GM19025 (cell line): ENCODE measurements at regions not wholly inside any gene's neighbourhood (a gene's known extent, or its start where the extent isn't known, plus 50 kb on each side); places are given as distances from the start of the nearest gene placed in this dataset.
"Not testable (repeated sequence)": the region's sequence is repeated elsewhere in the genome, so short reads cannot be mapped to it uniquely, and the experiment has no call there.

ENCODE experiments used
- ATAC-seq: cut with Tn5 transposase; IDR thresholded peaks from one replicate; pipeline ENCODE4 v1.9.1; 2021; ENCODE audit warnings: mild to moderate bottlenecking, low read depth, moderate library complexity; ENCODE audit not compliant: unreplicated experiment

DNA sequence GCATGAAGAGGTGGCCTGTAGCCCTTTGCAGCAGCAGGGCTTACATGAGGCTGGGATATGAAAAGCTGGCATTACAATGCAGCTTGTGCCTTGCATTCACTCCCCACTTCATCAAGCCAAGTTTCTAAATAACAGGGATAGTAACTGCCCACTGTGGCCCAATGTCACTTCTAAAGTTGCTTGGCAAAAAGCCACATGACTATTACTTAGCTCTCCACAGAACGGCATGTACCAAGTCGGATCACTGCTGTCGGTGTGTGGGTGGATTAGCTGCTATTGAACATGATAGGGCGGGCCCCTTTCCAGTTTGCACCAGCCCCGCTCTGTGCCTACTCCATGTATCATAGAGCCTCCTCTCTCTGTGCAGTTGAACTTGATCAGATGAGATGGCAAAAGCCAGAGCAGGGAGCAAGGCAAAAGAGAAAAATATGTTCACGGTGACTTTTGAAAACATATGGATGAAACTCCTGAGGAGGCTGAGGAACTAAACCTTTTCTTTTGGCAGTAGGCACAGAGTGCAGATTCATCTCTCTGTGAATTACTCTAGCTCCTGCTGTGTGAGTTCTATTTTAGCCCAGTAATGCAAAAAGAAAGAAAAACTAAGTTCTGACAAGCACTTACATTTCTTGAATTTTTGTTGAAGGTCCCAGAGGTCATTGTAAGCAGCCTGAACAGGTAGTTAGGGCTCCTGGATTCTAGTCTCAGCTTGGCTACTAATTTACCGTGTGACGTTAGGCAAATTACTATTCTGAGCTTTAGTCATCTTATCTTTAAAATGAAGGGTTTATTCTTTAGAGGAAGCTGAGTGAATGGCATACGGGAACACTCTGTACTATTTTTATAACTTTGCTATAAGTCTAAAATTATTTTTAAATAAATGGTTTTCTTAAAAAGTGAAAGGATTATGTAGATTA is 125.6 kb upstream of the NBPF9 start:
- not testable (repeated sequence) for ATAC-seq

DNA sequence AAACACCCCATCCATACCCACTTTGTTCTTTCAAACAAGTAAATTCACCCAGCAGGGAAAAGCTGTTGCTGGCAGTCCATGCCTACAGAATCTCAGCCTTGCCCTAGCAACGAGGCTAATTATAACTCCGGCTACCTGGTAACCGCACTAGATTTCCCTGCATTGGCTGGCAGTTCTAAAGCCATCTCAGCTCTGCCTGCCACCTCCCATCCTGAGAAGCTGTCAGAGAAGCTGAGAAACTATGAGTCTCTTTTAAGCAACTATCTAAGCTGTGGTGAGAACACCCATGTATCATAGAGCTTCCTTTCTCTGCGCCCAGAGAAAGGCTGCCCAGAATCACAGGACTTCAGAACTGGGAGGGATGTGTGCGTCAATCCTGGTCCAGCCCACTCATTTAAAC is 126.5 kb upstream of the NBPF9 start:
- not testable (repeated sequence) for ATAC-seq

DNA sequence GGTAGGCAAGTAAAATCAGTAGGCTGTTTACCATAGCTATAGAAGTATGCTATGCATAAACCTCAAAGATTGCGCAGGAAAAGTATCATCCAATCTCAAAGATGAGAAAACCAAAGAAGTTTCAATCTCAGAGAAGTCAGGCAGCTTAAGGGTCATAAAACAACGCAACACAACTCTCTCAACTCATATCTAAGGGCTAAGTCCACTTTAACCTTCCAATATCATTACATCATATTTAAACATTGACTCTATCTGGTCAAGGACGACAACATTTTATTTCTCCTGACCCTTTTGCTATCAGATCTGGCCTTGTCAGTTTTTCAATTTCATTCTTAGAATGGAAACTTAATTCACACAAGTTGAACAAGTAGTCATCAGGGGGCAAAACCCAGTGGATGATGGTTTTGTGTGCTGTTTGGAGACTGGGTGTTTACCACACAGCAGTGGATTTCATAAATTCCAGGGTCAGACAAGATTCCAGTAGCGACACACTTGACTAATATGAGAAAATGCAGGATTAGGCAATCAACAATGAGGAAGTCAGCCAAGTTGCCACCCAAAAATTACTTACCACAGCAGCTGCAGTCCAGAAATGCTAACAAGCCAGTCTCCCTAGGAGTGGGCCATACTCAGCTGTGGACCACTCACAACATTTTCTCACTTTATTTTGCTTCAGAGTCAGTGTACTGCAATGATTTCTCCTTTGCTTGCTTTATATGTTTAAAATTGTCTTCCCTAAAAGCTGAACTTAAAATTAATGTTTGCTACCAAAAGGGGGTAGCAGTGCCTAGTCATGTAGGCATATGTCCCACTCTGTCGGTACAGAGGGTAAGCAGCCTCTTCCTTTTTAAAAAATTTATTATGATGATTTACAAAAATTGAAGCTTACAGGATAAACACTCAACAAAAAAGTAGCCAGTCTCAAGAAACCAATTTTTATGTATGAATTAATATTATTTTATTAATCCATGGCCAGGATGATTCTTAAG is 131.9 kb upstream of the NBPF9 start:
- not testable (repeated sequence) for ATAC-seq

DNA sequence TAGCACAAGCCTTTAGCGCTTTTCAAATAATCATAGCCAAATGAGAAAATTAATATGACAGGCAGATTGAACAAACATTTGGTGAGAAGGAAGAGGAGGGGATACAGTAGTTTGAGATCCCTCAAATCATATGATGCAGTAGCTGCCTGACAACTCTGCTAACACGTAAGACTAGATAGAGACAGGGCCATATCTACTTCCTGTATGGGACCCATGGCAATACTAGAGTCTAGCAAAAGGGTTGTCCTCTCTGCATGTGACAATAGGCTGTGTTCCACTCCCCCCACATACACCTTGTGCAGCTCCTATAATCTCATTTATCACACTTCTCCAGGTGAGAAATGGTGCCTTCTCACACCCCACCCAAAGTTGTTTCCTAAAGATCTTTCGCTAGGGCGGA is 134.2 kb upstream of the NBPF9 start:
- ATAC-seq, result not testable (repeated sequence)

DNA sequence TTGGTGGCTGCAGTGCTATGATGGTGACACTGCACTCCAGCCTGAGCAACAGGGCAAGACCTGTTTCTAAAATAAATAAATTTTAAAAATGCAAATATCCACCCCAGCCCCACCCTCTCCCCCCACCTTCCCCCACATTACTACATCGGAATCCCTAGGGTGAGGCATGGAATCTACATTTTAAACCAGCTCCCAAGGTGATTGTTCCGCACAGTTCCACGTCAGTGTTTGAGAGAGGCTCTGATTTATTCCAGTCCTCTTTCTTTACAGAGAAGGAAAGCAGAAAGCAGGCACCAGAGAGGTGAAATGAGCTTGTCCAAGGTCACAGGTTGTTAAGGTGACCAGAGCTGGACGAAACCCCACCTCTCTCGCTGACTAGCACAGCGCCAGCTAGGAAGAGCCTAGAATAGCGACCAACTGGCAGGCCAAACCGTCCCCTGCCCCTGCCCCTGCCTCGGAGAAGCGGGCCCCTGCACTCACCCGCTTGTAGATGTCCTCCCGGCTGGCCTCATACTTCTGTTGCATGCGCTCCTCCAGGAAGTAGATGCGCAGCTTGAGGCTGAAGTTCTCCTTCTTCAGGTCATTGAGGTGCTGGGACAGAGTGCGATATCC is 136.7 kb upstream of the NBPF9 start:
- not testable (repeated sequence) for ATAC-seq

DNA sequence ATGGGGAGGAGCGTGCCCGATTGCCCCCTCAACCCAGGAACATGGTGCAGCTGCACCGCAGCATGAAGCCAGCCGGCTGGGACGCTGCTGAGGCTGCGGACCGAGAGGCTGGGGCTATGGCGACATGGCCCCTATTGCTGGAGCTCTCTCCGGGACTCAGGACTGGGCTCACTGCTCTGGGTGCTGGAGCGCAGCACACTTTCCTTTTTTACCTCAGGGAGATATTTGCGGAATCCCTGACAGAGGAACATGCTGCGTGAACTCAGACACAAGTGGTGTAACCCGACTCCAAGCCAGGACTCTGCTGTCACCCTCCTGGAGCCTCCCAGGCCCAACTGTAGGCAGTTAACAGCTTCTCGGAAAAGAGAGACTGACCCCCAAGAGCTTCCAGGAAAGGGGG is 137.2 kb upstream of the NBPF9 start:
- ATAC-seq, result not testable (repeated sequence)

DNA sequence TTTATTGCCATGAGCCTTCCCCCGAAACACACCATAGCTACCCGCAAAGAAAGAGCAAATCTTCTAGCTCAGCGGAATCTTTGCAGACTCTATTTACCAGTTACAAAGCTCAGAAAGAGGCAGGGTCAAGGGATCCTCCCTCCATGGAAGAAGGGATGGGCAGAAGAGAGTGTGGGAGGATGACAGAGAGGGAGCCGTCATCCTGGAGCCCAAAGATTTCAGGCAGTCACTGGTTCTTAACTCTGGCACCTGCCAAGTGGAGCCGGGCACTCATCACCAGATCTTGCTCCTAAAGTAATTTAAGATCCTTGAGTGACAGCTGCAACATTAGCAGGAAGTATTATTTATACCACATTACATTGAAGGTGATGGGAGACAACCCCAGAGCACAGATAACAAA is 137.9 kb upstream of the NBPF9 start:
- ATAC-seq, result not testable (repeated sequence)

DNA sequence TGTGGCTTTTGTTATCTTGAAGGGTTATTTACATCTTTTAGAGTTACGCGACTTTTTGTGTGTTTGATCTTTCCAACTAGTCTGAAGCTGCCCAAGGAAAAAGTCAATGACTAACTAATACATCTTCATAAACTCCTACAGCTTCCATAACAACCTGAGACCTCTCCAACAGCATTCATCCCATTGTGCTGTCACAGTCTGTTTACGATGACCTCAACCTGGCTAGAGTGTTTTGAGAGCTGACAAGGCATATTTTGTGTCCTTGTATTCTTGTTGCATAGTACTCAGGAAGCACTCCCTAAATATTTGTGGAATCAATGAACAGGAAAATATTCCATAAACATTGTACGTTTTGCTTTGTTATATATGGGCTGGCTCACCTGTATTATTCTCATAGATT is 140.2 kb upstream of the NBPF9 start:
- ATAC-seq, result not testable (repeated sequence)

DNA sequence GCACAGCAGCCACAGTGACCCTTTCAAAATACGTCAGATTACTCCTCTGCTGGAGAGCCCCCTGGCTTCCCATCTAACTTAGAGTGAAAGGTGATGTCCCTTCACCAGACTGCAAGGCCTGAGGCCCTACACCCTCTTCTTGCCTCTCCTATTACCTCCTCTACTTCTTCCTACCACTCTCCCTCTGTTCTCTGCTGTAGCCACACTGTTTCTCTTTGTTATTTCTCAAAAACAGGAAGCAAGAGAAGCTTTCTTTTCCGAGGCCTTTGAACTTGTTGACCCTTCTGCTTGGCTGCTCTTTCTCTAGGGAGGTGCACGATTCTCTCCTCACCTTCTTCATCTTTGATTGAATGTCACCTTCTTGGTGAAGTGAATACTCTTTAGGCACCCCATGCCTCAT is 141.3 kb upstream of the NBPF9 start:
- ATAC-seq, result not testable (repeated sequence)

DNA sequence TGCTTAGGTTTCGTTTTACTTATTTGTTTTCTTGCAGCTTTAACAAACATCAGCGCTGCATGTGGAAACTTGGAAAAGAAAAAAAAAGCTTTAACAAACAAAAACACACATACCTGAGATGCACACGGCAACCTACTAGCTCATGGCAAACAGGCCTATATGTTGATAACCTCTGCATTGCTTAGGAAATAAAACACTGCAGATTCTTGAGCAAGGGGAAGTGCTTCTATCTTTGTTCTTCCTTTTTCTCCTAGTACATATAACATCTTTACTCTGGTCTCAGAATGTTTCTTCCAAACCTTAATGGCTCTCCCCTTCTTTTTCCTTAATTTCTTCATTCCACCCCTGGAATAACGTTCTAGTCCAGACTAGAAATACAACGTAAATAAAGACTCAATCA is 142.9 kb upstream of the NBPF9 start:
- not testable (repeated sequence) for ATAC-seq

DNA sequence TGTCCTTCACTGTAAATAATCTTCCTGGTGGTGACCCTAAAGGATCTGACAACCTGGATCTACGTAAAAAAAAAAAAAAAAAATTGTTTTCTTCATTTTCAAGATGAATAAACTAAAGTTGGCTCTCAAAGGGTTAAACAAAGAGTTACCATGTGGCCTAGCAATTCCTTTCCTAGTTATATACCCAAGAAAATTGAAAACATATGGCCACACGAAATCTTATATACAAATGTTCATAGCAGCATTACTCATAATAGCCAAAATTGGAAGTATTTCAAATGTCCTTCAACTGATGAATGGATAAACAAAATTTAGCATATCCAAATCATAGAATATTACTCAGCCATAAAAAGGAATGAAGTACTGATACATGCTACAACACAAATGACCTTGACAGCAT is 145.3 kb upstream of the NBPF9 start:
- not testable (repeated sequence) for ATAC-seq

DNA sequence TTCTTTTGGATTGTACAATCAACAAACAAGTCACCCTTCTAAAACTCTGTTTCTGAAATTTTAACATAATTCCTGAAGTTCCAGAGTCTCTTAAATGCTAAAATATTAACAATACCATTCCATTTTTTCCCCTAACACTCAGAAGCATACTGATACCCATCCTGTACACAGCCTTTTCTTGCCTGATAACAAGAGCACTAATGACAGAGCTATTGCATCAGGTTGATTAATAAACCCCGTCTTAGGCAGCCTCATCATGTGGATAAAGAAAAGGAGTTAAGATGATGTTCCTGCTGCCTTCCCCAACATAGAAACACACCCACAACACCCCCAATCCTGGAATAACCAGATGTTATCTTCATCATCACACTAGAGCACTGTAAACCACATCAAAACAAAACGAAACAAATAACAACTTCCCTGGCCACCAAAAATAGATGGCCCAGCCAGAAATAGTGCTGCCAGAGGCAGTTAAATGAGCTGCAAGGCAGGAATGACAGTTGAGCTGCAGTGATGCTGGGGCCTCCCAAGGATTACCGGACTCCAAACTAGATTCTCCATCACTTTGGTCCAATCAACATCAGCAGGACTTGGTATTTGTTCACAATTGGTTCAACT is 146.6 kb upstream of the NBPF9 start:
- not testable (repeated sequence) for ATAC-seq

DNA sequence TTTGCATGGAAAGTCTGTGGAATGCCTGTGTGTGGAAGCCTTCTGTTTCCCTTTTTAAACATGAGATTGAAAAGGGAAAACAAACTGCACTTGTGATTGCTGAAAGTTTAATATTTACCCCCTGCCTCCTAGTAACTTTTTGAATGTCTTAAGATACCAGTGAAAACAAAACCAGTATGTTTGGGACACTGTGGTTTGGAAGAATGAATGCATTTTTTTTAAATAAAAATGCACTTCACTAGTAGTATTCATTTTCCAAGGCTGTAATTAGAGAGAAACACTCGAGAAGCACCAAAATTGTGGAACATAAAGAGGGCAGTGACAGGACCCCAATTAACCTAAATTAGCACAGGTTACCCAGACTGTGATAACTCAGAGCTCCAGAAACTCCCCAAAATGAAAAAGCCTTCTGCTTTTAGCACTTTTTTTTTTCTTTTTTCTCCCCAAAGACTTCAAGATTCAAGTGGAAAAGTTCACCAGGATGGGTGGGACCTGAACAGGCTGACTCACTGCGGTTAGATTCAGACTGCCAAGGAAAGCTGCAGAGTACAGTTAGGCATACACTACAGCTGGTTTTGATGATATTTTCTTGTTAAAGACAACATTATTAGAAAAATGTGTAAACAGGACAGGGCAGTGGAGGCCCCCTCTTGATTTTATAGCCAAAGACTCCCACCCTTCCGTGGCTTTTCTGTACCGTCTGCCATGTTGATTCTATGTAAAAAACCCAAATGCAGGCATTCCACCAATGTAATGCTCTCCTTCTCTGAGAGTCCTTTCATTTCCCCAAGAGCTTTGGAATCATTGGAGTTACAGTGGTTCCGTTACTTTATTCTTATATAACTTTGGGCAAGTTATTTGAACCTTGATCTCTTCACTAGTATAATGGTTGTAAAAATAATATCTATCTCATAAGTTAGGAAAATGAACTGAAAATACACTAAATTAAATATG is 151.8 kb upstream of the NBPF9 start:
- not testable (repeated sequence) for ATAC-seq

DNA sequence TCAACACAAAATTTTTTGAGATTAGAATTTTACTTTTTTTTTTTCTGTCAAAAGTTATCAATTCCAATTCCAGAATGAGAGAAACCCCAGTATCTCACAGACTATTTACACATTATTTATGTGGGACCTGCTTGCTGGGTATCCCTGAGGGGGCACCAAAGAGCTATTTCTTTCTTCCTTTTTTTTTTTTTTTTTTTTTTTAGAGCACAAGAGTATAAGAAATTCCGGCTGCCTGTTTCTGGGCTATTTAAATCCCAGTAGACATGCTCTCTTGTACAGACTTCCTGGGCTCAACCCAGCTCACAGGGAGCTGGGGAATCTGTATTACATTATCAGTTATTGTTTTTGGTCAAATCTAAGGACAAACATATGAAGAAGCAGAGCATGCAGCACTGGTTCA is 156.9 kb upstream of the NBPF9 start:
- ATAC-seq, result not testable (repeated sequence)

DNA sequence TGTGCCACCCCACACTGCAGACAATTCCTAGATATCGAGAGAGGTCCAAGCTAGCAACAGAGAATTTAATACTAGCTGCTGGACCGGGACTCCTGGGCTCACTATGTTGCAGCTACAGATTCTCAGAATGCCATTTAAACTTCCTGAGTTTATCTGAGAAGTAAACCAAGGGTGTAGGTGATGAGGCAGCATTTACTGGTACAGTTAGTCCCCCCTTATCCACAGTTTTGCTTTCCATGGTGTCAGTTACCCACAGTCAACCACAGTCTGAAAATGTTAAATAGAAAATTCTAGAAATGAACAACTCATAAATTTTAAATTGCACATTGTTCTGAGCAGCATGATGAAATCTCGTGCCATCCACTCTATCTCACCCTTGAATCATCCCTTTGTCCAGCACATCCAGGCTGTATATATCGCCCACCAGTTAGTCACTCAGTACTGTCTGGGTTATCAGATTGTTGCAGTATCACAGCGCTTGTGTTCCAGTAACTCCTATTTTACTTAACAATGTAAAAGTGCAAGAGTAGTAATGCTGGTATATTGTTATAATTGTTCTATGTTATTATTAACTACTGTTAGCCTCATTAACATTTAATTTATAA is 157.5 kb upstream of the NBPF9 start:
- ATAC-seq, result not testable (repeated sequence)

DNA sequence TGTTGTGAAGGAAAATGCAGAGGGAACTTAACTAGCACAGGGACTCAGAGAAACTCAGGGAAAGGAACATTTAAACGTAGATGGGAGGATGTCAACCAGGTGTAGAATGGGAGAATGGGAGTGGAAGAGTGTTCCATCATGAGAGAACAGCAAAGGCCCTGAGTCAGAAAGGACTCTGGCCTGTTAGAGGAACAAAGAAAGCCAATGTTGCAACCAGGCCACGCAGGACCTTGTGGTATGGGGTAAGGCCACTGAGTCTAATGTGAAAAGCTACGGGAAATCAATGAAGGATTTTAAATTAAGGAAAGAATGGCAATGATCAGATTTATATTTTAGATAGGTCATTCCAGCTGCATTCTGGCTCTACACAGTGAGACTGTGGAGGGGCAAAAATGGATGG is 163.9 kb upstream of the NBPF9 start:
- ATAC-seq, result not testable (repeated sequence)

DNA sequence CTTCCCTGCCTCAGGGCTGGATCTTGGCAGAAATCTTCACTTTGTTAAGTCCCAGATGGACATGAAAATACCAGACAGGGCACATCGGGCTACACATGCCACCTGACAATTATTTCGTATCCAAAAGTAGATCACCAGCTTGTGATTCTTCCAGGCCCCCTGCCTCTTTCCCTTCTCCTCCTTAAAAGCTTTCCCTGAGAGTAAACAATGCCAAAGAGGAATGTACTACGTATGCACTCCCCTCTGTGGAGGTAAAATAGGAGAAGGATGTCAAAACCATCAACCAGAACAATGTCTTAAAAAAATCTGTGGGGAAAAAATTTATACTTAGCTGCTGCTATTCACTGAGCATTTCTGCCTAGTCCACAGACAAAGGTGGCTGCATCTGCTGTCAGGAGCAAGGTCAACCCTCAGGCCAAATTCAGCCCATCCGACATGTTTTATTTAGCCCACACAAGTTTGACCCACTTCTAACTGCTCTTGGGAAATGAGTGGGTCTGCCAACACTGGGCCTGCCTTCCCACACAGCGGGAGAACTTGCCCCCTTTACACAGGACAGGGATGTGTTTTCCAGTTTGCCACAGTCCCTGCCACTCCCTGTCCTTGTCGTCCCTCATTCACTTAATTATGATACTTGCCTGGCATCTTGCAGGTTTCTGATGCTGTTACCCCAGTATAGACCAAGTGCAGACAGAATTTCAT is 165.8 kb upstream of the NBPF9 start:
- not testable (repeated sequence) for ATAC-seq

DNA sequence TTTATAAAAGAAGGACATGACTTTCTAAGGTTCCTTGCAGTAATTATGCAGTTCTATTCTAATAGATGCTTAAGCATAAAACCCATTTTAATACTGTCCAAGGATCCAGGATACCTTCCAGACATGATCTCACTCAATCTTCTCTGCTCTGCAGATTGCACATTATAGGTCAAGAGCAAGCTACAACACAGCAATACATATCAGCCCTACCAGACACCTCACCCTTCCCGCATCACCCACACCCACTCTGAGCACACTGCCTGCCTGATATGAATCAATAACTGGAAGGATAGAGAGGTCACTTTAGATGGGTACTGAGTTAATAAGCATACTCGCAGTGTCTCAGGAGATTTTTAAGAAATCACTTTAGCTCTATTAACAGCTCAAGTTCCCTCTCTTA is 166.5 kb upstream of the NBPF9 start:
- ATAC-seq, result not testable (repeated sequence)
